ENCODE measurements at regions not wholly inside any gene's neighbourhood (a gene's known extent, or its start where the extent isn't known, plus 50 kb on each side); places are given as distances from the start of the nearest gene placed in this dataset.
"Not testable (repeated sequence)": the region's sequence is repeated elsewhere in the genome, so short reads cannot be mapped to it uniquely, and the experiment has no call there.

GRCh38 chr17:46412156-46412555 is 50.6 kb upstream of the ARL17B start:
- not testable (repeated sequence) for ATAC-seq (ENCODE audit: low read depth); H3K9me3 Mint-ChIP-seq; H3K27me3 Mint-ChIP-seq; H3K4me1 Mint-ChIP-seq; DNase-seq (ENCODE audit: low spot score in 2 of 2); H3K4me3 Mint-ChIP-seq; H3K27ac Mint-ChIP-seq; H3K36me3 Mint-ChIP-seq

GRCh38 chr17:46411172-46411852 is 49.7 kb upstream of the ARL17B start:
- ATAC-seq (ENCODE audit: low read depth) = peak; percentile 93
- not testable (repeated sequence) for H3K27ac Mint-ChIP-seq, H3K36me3 Mint-ChIP-seq

More at GRCh38 chr17:46411172-46411852, 49.7 kb upstream of the ARL17B start:
- DNase-seq (ENCODE audit: low spot score in 2 of 2); H3K4me3 Mint-ChIP-seq; H3K4me1 Mint-ChIP-seq; H3K27me3 Mint-ChIP-seq; H3K9me3 Mint-ChIP-seq: not testable (repeated sequence)
